ENCODE measurements at regions not wholly inside any gene's neighbourhood (a gene's known extent, or its start where the extent isn't known, plus 50 kb on each side); places are given as distances from the start of the nearest gene placed in this dataset.
"Not testable (repeated sequence)": the region's sequence is repeated elsewhere in the genome, so short reads cannot be mapped to it uniquely, and the experiment has no call there.

GRCh38 chr11:67761211-67761610, 86.8 kb upstream of the ALDH3B2 start:
- not testable (repeated sequence) for DNase-seq

GRCh38 chr11:67759321-67759720, 84.9 kb upstream of the ALDH3B2 start:
- not testable (repeated sequence) for DNase-seq

- DNase-seq = not testable (repeated sequence)
Observed at GRCh38 chr11:67758467-67758866, 84.0 kb upstream of the ALDH3B2 start.

- DNase-seq = not testable (repeated sequence)
Observed at GRCh38 chr11:67758009-67758408, 83.6 kb upstream of the ALDH3B2 start.

- DNase-seq = not testable (repeated sequence)
Observed at GRCh38 chr11:67753820-67754219, 79.4 kb upstream of the ALDH3B2 start.

GRCh38 chr11:67745181-67745726, 70.8 kb upstream of the ALDH3B2 start:
- DNase-seq = no peak

GRCh38 chr11:67744231-67744630, 69.8 kb upstream of the ALDH3B2 start:
- DNase-seq = not testable (repeated sequence)

GRCh38 chr11:67738231-67738630, 63.8 kb upstream of the ALDH3B2 start:
- not testable (repeated sequence) for DNase-seq

GRCh38 chr11:67737562-67738080, 63.2 kb upstream of the ALDH3B2 start:
- DNase-seq = not testable (repeated sequence)

- DNase-seq = no peak
Observed at GRCh38 chr11:67732045-67732787, 57.8 kb upstream of the ALDH3B2 start.

GRCh38 chr11:67731583-67731982, 57.2 kb upstream of the ALDH3B2 start:
- no peak for DNase-seq

- DNase-seq = not testable (repeated sequence)
Observed at GRCh38 chr11:67728163-67728571, 53.7 kb upstream of the ALDH3B2 start.

GRCh38 chr11:67727066-67728040, 52.9 kb upstream of the ALDH3B2 start:
- not testable (repeated sequence) for DNase-seq
